HG03354 (cell line): ENCODE measurements at regions not wholly inside any gene's neighbourhood (a gene's known extent, or its start where the extent isn't known, plus 50 kb on each side); places are given as distances from the start of the nearest gene placed in this dataset.

Experiments
- ATAC-seq: cut with Tn5 transposase; IDR thresholded peaks from one replicate; pipeline ENCODE4 v1.9.1; 2021; ENCODE audit warnings: mild to moderate bottlenecking; ENCODE audit not compliant: unreplicated experiment, poor library complexity, severe bottlenecking

DNA sequence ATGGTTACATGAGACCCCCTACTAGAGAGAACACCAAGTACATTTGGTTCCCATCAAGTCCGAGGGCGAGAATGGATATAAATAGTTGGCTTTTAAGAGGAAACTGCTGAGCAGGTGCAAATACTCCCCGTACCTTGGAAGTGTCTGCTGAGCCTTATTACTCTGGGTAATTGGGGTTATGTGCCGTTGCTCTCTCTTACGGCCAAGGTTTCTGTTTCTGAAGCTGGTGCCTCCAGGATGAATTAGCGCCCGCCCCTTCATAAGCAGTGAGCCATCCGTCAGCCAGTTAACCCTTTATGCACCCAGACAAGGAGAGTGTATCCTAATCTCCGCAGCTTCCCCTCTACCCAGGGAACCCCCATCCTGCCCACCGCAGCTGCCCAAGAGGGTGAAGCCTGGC lies 90.4 kb upstream of the AJAP1 start:
- ATAC-seq: no peak

DNA sequence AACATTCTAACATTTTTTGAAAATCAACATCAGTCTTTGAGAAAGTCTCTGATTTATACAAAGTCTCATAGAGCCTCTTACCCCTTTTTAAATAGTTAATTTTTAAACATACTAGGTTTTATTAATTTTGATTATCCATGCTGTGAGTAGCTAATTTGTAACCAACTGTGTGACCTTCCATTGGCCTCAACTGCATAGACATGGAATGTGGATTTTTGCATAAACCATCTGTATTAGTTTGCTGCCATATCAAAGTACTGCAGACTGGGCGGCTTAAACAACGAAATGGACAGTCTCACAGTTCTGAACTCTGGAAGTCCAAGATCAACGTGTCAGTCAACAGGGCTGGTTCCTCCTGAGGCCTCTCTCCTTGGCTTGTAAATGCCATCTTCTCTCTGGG lies 89.2 kb upstream of the AJAP1 start:
- no peak for ATAC-seq

DNA sequence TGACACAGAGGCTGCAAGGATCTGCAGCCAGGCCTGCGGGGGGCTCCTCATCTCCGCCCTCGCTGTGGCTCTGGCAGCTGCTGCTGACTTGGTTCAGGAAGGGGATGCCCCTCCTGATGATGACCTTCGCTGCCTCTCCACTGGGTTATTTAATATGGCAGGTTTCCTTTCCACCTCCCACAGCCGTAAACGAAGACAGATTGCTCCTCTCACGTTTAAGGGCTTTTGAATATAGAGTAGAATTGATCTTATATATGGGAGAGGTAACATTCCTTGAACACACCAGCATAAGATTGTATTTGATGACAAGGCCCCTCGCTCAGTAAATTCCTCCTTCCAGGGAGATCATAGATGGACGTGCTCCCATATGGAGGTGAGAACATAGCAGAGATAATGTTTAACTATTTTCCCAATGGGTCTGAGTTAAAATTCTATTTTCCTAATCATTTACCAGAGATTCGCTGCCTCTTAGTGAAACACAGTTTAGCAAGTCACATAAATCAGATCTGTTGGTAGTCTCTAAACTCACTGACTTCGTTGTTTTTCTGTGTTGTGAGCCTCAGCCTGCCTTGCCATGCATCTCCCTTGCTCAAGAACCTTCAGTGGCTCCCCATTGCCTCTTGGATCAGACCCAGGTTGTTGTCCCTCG lies 88.5 kb upstream of the AJAP1 start:
- no peak for ATAC-seq

DNA sequence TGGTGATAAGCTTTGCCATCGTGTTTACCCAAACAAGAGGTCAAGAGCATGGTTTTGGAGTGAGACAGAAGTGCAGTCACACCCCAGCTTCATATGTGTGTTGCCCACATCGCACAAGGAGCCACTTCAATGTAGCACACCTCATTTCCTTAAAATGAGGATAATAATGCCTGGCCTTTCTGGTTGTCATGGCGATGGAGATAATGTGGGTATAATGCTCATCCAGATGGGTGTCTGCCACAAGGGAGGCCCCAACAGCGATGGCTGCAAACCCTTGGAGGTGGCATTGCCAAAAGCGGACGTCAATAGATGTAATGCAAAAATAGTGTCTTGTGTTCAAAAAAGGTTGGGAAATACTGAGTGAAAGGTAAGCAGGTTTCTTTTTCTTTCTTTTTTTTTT lies 83.1 kb upstream of the AJAP1 start:
- ATAC-seq: no peak

DNA sequence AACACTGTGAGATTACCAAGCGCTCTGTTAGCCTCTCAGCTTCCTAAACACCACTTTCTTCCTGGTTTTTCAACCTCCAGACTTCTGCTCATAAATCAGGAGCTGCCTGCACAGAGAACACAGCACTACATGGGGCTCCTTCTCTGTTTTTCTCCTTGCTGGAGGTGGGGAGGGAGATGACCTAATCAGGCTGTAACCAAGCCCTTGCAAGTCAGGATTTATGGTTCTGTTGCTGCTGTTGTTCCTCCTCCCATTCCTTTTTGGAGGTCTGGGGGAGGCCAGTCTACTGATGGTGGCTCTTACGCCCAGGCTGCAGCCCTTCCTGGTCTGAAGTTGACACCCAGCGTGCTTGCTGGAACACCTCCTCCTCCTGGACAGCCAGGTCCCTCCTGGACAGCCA lies 80.9 kb upstream of the AJAP1 start:
- no peak for ATAC-seq

DNA sequence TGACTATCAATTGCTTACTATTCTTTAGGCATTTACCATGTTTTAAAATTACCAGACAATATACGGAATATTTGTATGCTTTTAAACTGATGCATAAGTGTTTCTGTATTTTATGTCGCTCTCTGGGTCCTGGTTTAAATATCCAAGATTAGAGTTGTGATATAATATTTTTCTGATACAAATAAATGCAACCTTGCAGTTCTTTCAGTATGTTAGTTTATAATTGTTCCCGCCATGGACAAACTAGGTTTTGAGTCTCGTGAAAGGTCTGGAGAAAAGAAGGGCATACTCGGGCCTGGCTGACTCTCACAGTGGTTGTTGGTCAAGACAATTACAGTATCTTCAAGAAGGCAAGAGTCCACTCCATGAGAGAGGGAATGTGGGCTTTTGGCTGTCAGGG lies 72.6 kb upstream of the AJAP1 start:
- ATAC-seq: no peak

DNA sequence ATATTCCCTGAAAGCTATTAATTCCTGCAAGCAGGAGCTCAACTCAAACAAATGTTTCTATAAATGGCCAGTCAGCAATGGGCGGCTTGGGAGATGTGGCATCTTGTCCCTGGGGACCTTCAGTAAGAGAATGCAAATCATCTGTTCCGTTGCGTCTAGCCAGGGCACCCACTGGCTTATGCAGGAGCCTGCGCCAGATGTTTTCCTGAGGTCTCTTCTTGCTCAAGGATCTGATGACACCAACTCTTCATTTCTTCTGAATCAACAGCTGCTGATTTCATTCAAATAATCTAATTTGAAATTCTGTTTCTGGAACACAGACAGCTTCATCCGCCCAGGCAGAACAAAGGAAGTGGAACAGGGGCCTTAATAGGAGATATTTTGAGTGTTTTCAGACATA lies 70.0 kb upstream of the AJAP1 start:
- no peak for ATAC-seq

DNA sequence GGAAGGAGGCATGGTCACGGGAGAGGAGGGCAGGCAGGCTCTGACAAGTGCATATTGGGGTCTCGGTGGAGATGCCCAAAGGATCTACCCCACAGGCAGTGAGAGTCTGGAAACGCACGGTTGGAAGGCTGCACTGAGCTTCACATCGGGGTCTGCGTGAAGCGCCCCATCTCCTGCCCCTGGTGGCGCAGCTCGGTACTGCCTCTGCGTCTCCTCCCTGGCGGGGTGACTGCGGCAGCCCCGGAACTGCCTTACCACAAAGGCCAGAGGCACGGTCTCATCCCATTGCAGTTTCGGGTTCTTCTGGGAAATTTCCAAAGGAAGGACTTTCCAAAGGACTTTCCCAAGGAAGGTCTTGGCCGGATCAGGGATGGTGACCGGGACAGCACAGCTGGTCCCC lies 69.2 kb upstream of the AJAP1 start:
- ATAC-seq: no peak

DNA sequence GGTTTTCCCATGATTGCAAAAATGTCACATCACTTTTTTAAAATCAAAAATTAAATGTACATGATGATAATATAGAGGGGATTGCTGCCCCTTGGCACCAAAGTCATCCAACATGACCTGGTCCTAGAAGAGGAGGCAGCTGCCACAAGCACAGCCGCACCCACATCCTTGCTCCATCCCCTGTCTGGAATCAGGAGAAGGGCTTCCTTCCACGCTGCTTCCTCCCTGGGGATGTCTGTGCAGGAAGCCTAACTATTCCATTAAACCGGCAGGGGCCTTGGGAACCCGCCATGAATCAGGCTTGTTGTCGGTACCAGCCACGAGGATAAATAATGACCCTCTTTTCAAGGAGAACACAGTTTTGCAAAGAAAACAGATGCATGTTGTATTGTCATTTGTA lies 68.7 kb upstream of the AJAP1 start:
- no peak for ATAC-seq

DNA sequence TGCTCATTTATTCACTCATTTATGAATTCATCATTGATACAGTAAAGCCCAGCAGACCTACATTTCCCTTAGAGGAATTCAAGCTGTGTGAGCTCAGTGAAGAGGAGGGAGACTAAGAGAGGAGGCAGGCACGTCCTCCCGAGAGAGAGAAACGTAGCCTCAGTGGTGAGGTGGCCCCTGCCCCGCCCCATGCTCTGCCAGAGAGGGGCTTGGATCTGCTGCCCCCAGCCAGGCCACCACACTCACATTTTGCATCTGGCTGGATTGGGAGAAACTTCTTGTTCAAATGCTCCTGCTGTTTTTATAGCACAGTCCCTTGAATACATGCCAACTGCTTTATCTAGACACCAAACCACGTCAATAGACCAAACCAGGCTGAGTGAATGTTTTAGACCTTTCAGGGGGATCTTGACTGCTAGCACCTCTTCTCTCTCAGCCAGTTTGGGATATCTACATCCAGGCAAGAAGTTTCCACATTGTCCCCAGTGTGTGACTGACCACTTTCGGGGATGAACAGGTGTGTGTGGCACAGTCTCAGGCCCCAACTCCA lies 67.7 kb upstream of the AJAP1 start:
- no peak for ATAC-seq

DNA sequence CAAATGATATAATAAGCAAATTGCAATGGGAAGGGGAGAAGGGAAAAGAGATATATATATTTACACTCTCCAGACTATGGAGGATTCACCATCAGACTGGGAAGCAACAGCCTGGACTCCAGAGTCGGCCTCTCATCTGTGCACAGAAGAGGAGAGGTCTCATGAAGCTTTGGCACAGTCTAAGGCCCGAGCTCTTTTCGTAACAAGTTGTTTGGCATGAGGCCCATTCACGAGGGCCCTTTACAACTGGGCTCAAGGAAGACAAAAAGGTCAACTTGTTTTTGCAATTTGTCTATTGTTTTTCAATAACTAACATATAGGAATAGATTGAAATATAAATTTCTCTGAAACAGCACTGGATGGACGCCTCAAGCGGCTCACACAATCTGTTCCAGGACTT lies 66.7 kb upstream of the AJAP1 start:
- ATAC-seq: no peak

DNA sequence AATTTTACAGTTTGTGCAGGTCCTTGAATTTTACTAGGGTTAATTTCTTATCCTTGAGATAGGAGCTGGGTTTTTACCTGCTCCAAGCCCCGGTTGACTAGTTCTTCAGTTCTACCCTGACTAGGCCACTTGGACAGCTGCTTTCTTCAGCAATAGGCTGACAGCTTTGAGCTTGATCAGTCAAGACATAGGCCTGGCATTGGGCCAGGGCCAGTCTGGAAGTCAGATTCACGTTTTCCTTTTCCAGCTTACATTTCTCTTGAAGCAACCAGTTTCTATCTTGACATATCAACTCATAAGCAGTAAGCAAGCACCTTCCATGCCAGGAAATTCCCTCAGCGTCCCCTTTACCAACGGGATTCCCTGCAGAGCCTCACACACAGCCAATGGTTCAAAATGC lies 63.7 kb upstream of the AJAP1 start:
- no peak for ATAC-seq

DNA sequence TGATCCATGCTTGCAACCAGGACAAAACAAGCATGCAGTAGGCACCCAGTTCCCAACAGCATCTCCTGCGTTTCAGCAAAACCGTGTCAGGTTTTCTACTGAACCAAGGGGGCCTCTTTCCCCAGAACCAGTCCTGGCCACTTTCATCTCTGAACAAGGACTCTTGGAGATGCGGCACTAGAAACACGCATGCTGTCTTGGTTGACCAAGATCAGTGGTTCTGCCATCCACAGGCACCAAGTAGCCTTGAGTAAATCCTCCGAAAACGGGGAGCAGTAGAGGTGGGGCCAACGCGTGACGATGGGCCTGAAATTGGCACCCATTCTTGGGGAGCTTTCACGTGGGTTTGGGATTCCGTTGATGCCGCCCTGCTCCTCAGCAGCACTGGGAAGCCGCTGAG lies 62.5 kb upstream of the AJAP1 start:
- ATAC-seq: no peak

DNA sequence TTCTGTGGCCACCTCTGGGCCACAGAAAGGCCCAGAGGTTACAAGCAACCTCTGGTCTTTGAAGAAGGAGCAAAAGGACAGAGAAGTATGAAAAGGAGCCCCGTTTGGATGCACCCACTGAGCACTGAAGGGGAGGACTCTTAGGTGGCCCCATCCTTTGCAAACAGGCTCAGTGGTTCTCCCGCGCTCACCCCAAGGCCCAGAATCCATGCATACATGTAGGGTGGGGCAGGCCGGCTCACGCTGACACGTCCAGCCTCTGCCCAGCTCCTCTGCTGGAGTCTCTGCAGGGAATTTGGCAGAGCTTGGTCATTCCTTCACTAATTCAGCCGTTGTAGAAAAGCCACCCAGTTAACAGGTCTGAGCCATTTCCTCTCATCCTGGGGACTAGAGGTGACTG lies 61.3 kb upstream of the AJAP1 start:
- no peak for ATAC-seq

DNA sequence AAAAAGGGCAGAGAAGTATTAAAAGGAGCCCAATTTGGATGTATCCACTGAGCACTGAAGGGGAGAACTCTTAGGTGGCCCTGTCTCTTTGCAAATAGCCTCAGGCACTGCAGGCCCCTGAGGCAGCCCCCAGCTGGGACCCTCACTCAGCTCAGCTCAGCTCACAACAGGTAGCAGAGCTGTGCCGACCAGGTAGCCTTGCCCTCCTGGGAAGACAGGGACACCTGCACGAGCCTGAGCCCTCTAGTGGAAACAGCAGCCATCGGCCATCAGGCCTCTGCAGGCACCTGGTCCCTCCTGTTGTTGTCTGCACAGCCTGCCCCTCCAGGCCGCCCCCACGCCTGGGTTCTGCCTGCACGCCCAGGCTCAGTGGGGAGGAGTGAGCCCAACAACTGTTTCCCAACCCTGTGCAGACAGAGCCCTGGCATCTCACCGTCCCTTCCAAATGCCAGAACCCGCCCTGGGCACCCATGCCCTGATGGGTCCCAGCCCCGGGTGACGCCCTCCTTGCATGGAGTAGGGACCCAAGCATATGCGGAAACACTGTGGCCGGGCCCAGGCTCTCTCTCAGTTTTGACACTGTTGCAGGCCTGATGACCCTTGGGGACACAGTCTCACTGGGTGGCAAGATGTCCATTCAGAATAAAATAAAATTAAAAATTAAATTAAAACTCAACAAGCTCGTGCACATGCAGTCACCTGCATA lies 60.0 kb upstream of the AJAP1 start:
- ATAC-seq: no peak

DNA sequence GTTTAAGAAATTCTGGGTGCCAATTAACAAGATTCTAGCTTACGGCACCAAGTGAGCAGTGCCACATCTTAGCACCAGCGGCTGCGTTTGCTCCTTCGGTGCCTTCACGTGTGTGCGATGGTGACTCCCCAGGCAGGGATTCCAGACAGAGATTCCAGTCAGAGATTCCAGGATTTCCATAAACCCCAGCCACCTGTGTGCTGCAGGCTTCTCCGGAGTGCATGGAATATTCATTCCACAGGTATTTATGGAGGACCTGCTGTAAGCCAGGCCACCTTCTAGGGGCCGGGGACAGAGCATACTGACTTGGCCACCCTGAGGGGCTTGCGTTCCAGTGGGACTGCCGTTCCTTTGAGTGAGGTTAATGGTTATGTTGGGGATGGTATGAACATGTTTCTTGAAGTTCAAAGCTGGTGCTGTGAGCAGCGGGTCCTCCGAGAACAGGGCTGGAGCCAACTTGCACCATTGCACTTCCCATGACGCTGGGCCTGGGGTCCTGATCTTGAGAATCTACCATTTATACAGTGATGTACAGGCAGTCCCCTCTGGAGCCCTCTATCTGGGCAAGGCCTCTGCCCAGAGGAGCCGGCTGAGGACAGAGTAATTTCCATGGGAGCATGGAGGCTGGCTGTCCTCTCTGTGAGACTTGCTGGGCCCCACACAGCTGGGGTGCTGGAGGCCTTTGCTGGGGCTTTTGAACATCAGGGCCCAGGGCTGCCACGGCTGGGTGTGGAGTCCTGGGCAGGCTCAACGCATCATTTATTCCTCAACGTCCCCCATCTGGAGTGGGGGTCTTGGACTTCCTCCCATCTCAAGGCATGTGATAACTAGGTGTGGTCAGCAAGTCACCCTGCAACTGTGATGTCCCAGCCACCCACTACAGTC lies 58.8 kb upstream of the AJAP1 start:
- no peak for ATAC-seq

DNA sequence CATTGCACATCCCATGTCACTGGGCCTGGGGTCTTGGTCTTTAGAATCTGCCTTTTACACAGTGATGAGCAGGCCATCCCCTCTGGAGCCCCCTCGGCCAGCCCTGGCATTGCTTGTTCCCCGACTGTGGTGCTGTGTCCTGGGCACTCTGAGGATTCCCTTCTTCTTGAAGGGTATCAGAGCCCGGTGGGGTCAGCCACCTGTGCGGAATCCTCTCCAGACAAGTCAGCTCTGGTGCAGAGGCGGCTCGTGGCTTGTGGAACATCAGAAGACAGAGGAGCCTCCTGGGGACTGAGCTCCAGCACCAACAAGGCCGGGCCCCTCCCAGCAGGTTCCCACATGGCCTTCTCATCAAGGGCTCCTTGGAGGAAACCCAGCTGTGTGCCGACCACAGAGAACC lies 57.9 kb upstream of the AJAP1 start:
- ATAC-seq: no peak

DNA sequence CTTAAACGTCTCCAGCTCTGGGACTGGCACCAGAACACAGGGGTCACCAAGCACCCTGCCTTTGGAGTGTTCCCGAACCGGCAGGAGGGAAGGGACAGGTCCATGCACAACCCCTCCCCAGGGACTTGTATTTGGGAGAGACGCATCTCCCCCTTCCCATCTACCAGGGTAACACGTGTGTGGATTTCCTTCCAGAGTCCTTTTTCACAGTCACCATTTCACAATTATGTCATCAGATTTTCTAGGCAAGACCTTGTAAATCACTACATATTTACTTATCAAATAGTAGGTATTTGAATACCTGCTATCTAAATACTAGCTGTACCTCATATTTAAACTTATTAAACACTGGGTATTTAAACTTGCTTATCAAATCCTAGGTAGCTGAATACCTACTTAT lies 57.4 kb upstream of the AJAP1 start:
- no peak for ATAC-seq

DNA sequence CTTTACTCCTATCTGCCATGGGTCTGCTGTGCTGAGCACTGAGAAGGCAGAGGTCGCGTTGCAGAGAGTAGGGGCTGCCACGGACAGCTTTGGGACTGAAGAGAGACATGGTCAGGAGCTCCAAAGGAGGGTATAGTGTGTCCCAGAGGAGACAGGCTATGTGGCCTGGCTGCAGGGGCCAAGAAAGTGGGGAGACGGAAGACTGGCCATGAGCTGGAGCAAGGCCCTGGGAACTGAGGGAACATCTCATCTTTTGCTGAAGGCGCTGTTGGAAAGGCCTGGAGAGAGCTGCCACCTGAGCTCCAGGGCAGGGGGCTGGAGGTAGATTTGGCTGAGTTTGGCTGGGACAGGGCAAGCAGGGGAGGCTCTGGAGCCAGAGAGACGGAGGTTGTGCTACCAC lies 55.8 kb upstream of the AJAP1 start:
- no peak for ATAC-seq

DNA sequence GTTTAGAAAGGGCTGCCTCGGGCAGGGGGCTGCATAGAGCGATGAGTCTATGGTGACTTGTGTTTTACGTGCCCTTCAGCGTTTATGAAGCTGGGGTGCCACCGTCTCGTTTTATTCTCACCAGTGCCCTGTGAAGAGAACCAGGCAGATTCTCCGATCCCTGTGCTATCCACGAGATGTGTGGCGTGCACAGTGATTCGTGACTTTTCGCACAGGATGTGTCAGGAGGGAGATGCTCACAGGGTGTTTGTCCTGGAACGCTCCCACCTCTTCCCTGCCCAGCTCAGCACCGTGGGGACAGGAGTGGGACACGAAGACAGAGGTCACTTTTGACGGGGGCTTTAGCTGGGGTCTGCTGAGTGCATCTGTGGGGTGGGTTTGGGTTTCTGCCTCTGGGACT lies 54.9 kb upstream of the AJAP1 start:
- ATAC-seq: no peak
